GM04503 (cell line): ENCODE measurements at regions not wholly inside any gene's neighbourhood (a gene's known extent, or its start where the extent isn't known, plus 50 kb on each side); places are given as distances from the start of the nearest gene placed in this dataset.
A peak's percentile ranks its signal among the peaks of the same experiment; 100 is the strongest.
"Not testable (repeated sequence)": the region's sequence is repeated elsewhere in the genome, so short reads cannot be mapped to it uniquely, and the experiment has no call there.

Experiments
- DNase-seq: peaks from one replicate; pipeline ENCODE4 v3.0.0-alpha.2; 2012; ENCODE audit warnings: low read depth

- no peak for DNase-seq
These were observed 166.3 kb upstream of the ADCY1 start for GRCh38 chr7:45407730-45408408.

GRCh38 chr7:45408409-45408737 is 165.8 kb upstream of the ADCY1 start:
- no peak for DNase-seq

- DNase-seq, result no peak
These were observed 163.3 kb upstream of the ADCY1 start for GRCh38 chr7:45410893-45411292.

- DNase-seq, result no peak
These were observed 160.7 kb upstream of the ADCY1 start for GRCh38 chr7:45413419-45413818.

GRCh38 chr7:45414226-45414625 is 159.9 kb upstream of the ADCY1 start:
- DNase-seq, result no peak

GRCh38 chr7:45415265-45415664 is 158.9 kb upstream of the ADCY1 start:
- no peak for DNase-seq

GRCh38 chr7:45416846-45417245 is 157.3 kb upstream of the ADCY1 start:
- no peak for DNase-seq

GRCh38 chr7:45417268-45417667 is 156.9 kb upstream of the ADCY1 start:
- no peak for DNase-seq

GRCh38 chr7:45417735-45418134 is 156.4 kb upstream of the ADCY1 start:
- no peak for DNase-seq

GRCh38 chr7:45420843-45421495 is 153.2 kb upstream of the ADCY1 start:
- peak; percentile 25 for DNase-seq

- DNase-seq, result no peak
These were observed 152.4 kb upstream of the ADCY1 start for GRCh38 chr7:45421806-45422205.

GRCh38 chr7:45430397-45430796 is 143.8 kb upstream of the ADCY1 start:
- no peak for DNase-seq

GRCh38 chr7:45434167-45434784 is 139.9 kb upstream of the ADCY1 start:
- DNase-seq, result no peak

- DNase-seq, result no peak
These were observed 139.0 kb upstream of the ADCY1 start for GRCh38 chr7:45435131-45435530.

- peak; percentile 76 for DNase-seq
These were observed 138.3 kb upstream of the ADCY1 start for GRCh38 chr7:45435846-45436245.

GRCh38 chr7:45440776-45441175 is 133.4 kb upstream of the ADCY1 start:
- not testable (repeated sequence) for DNase-seq

GRCh38 chr7:45443263-45443662 is 130.9 kb upstream of the ADCY1 start:
- no peak for DNase-seq

- DNase-seq, result no peak
These were observed 127.8 kb upstream of the ADCY1 start for GRCh38 chr7:45446195-45446944.

GRCh38 chr7:45447296-45447695 is 126.9 kb upstream of the ADCY1 start:
- no peak for DNase-seq

GRCh38 chr7:45450571-45451204 is 123.5 kb upstream of the ADCY1 start:
- DNase-seq, result no peak

- peak; percentile 6 for DNase-seq
These were observed 122.7 kb upstream of the ADCY1 start for GRCh38 chr7:45451342-45452035.

GRCh38 chr7:45454771-45455170 is 119.4 kb upstream of the ADCY1 start:
- DNase-seq, result no peak
